ENCODE measurements at regions not wholly inside any gene's neighbourhood (a gene's known extent, or its start where the extent isn't known, plus 50 kb on each side); places are given as distances from the start of the nearest gene placed in this dataset.

GRCh38 chr1:212542761-212543187, 65.8 kb upstream of the ATF3 start:
- ChIA-PET CTCF (no interaction called here), POLR2A (no interaction called here)
- peaks cover 3% of the 10 kb centered on the region for H3K27me3 Mint-ChIP-seq
- no peaks in the 10 kb centered on the region for H3K79me2 ChIP-seq (ENCODE audit: control insufficient read depth, insufficient read depth, low read length)
- H3K9me3 Mint-ChIP-seq (ENCODE audit: insufficient read depth): no peaks in the 10 kb centered on the region
- no peak for TF ChIP-seq CTCF (IDR thresholded peaks at IDR 0.05)
- TF ChIP-seq EZH2 (IDR thresholded peaks at IDR 0.05; ENCODE audit: borderline replicate concordance, insufficient read depth, low read depth, low read length, poor library complexity, severe bottlenecking): no peak
- peak overlapping the region; percentile 48 for H3K4me2 ChIP-seq (replicated peaks; ENCODE audit: low read depth, low read length, poor library complexity, severe bottlenecking)
- peak overlapping the region; percentile 41 for H2AFZ ChIP-seq (ENCODE audit: insufficient read depth, low read depth, low read length, poor library complexity, severe bottlenecking)
- H4K20me1 ChIP-seq (ENCODE audit: control insufficient read depth, insufficient read depth, low read length, poor library complexity, severe bottlenecking): no peaks in the 10 kb centered on the region
- peak overlapping the region; percentile 36 for H3K4me3 Mint-ChIP-seq
- intact Hi-C loops (cut with micrococcal nuclease): no loop called here
- H3K9me3 ChIP-seq (ENCODE audit: control extremely low read depth in 1 of 3, control insufficient read depth in 2 of 3, insufficient read depth in 1 of 3, low read length in 2 of 3): peaks cover 0 to 2% (median under 1%) of the 10 kb centered on the region in 3 donors
- peak overlapping the region; percentile 19 for H3K9ac ChIP-seq (ENCODE audit: low read length)
- H3K27me3 ChIP-seq (replicated peaks in 1 of 4; ENCODE audit: control extremely low read depth in 1 of 4, control insufficient read depth in 3 of 4, insufficient read depth in 4 of 4, low read length in 3 of 4): peaks cover 0 to 8% (median 0%) of the 10 kb centered on the region in 4 experiments
- no peak overlapping the region for H3K4me3 ChIP-seq (ENCODE audit: control extremely low read depth in 1 of 5, extremely low read depth in 1 of 5, insufficient read depth in 1 of 5, low read depth in 2 of 5, low read length in 4 of 5)
- H3K36me3 ChIP-seq (replicated peaks in 1 of 2; ENCODE audit: control extremely low read depth in 1 of 2, control insufficient read depth in 1 of 2, extremely low read depth in 1 of 2, insufficient read depth in 2 of 2, low read length in 1 of 2): no peaks in the 10 kb centered on the region
- ATAC-seq (ENCODE audit: low read depth) (peak; percentile 57), DNase-seq (peak; percentile 57)
- H3K4me1 Mint-ChIP-seq: peaks cover 6% of the 10 kb centered on the region
- H3K27ac Mint-ChIP-seq: peak overlapping the region; percentile 11
- peak overlapping the region in 1 of 2 donors; percentile 21 for H3K27ac ChIP-seq (ENCODE audit: low read length in 2 of 2)
- H3K4me1 ChIP-seq (ENCODE audit: control insufficient read depth in 2 of 2, insufficient read depth in 2 of 2, low read length in 2 of 2): peaks cover 9 to 14% of the 10 kb centered on the region in 2 donors
- 0% methylated on average over 1 of the region's 5 CpGs for WGBS (ENCODE audit: insufficient coverage)

- intact Hi-C loops (cut with micrococcal nuclease): no loop called here
- Histone ChIP-seq H2AFZ (ENCODE audit: insufficient read depth, low read depth, low read length, poor library complexity, severe bottlenecking) (no peak overlapping the region), H3K4me3 (ENCODE audit: control extremely low read depth in 1 of 5, extremely low read depth in 1 of 5, insufficient read depth in 1 of 5, low read depth in 2 of 5, low read length in 4 of 5) (no peak overlapping the region), H3K27ac (ENCODE audit: low read length in 2 of 2) (no peak overlapping the region), H3K9ac (ENCODE audit: low read length) (no peak overlapping the region), H3K4me2 (replicated peaks; ENCODE audit: low read depth, low read length, poor library complexity, severe bottlenecking) (no peak overlapping the region), H3K4me1 (ENCODE audit: control insufficient read depth in 2 of 2, insufficient read depth in 2 of 2, low read length in 2 of 2) (peaks cover 9 to 14% of the 10 kb centered on the region in 2 donors), H3K79me2 (ENCODE audit: control insufficient read depth, insufficient read depth, low read length) (no peaks in the 10 kb centered on the region), H3K36me3 (replicated peaks in 1 of 2; ENCODE audit: control extremely low read depth in 1 of 2, control insufficient read depth in 1 of 2, extremely low read depth in 1 of 2, insufficient read depth in 2 of 2, low read length in 1 of 2) (no peaks in the 10 kb centered on the region), H4K20me1 (ENCODE audit: control insufficient read depth, insufficient read depth, low read length, poor library complexity, severe bottlenecking) (no peaks in the 10 kb centered on the region), H3K27me3 (replicated peaks in 1 of 4; ENCODE audit: control extremely low read depth in 1 of 4, control insufficient read depth in 3 of 4, insufficient read depth in 4 of 4, low read length in 3 of 4) (peaks cover 0 to 8% (median 0%) of the 10 kb centered on the region in 4 experiments), H3K9me3 (ENCODE audit: control extremely low read depth in 1 of 3, control insufficient read depth in 2 of 3, insufficient read depth in 1 of 3, low read length in 2 of 3) (peaks cover 0 to 1% (median 0%) of the 10 kb centered on the region in 3 donors)
- no CpG with 5 or more reads among the region's 1 CpG for WGBS (ENCODE audit: insufficient coverage)
- peaks cover 3% of the 10 kb centered on the region for H3K27me3 Mint-ChIP-seq
- no peak overlapping the region for H3K27ac Mint-ChIP-seq
- TF ChIP-seq CTCF (IDR thresholded peaks at IDR 0.05): no peak
- TF ChIP-seq EZH2 (IDR thresholded peaks at IDR 0.05; ENCODE audit: borderline replicate concordance, insufficient read depth, low read depth, low read length, poor library complexity, severe bottlenecking): no peak
- ATAC-seq (ENCODE audit: low read depth) (no peak), DNase-seq (no peak)
- CTCF ChIA-PET: no interaction called here
- no peaks in the 10 kb centered on the region for H3K9me3 Mint-ChIP-seq (ENCODE audit: insufficient read depth)
- peaks cover 6% of the 10 kb centered on the region for H3K4me1 Mint-ChIP-seq
- H3K4me3 Mint-ChIP-seq: no peak overlapping the region
- POLR2A ChIA-PET: no interaction called here
Measured at GRCh38 chr1:212544110-212544509, 64.5 kb upstream of the ATF3 start.
